Activated T-cell treated with anti-CD3 and anti-CD28 coated beads, Interleukin-2, amount 50 U/mL, for 72 hours (primary cell): ENCODE measurements at regions not wholly inside any gene's neighbourhood (a gene's known extent, or its start where the extent isn't known, plus 50 kb on each side); places are given as distances from the start of the nearest gene placed in this dataset.

Source experiments
- ATAC-seq, 2 donors: fragments of 150-1000 bp; cut with Tn5 transposase; replicated peaks in 1 of 2; 2 replicates each; pipeline ENCODE4 v1.10.0; 2021; ENCODE audit warnings: moderate library complexity in 2 of 2, mild to moderate bottlenecking in 1 of 2
- DNase-seq, 2 donors: peaks; one replicate each; pipeline ENCODE4 v3.0.0; 2021 to 2022; ENCODE audit warnings: mixed read lengths in 1 of 2
- H3K27ac Mint-ChIP-seq: one replicate; pipeline ENCODE4 v1.8.0; 2022; ENCODE audit warnings: mild to moderate bottlenecking, moderate library complexity, mixed read lengths
- H3K27me3 Mint-ChIP-seq: one replicate; pipeline ENCODE4 v1.8.0; 2022; ENCODE audit warnings: low read depth, mixed read lengths
- H3K36me3 Mint-ChIP-seq, 2 donors: one replicate each; pipeline ENCODE4 v1.8.0; 2022; ENCODE audit warnings: mixed read lengths in 2 of 2, mild to moderate bottlenecking in 1 of 2; ENCODE audit not compliant: insufficient read depth in 2 of 2
- H3K4me1 Mint-ChIP-seq: one replicate; pipeline ENCODE4 v1.8.0; 2022; ENCODE audit warnings: low read depth, mixed read lengths
- H3K4me3 Mint-ChIP-seq, 2 donors: one replicate each; pipeline ENCODE4 v1.8.0; 2022; ENCODE audit warnings: mild to moderate bottlenecking in 2 of 2, mixed read lengths in 2 of 2, moderate library complexity in 2 of 2
- H3K9me3 Mint-ChIP-seq, 2 donors: one replicate each; pipeline ENCODE4 v1.8.0; 2022; ENCODE audit warnings: mixed read lengths in 2 of 2

DNA sequence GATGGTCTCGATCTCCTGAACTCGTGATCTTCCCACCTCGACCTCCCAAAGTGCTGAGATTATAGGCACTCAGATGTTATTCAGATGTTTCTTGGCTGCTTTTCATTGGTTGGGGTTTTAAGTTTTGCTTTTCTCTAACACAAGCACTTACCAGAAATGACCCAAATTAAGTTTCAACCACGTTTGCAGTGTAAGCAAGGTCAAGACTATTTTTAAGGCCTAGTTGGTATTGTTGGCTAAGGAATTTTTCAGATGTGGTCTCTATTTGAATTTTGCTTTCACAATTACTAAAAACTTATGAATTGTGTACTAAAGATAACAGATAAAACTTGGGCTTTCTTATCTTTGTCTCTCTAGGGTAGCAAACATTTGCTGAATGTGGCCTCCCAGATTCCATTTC is 1756.9 kb upstream of the TENM3 start:
- peaks cover 0 to 2% of the 10 kb centered on the region in 2 donors for H3K9me3 Mint-ChIP-seq
- DNase-seq (no peak), ATAC-seq (peak in 1 of 2 donors; percentile 17)
- H3K4me1 Mint-ChIP-seq: no peaks in the 10 kb centered on the region
- H3K27me3 Mint-ChIP-seq: no peaks in the 10 kb centered on the region
- H3K27ac Mint-ChIP-seq: peak overlapping the region; percentile 60
- no peak overlapping the region for H3K4me3 Mint-ChIP-seq
- H3K36me3 Mint-ChIP-seq: no peaks in the 10 kb centered on the region

DNA sequence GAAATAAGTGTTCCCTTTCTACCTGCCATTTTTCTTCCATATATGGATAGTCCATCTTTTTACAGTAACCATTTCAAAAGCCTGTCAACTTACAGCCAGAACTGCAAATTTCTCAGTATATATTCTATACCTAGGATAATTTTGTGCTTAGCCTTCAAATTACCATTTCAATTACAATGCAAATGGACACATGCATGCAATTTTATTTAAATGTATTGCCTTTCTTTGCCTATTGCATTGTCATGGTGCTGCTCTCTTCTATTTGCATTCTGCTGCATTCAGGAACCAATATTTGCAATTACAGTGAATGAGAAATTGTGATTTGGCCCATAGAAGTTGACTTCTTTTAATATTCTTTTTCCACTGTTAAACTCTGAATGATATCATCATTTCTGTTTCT is 1753.4 kb upstream of the TENM3 start:
- no peaks in the 10 kb centered on the region for H3K4me1 Mint-ChIP-seq
- DNase-seq (no peak), ATAC-seq (no peak)
- H3K4me3 Mint-ChIP-seq: no peak overlapping the region
- H3K27ac Mint-ChIP-seq: no peak overlapping the region
- H3K36me3 Mint-ChIP-seq: no peaks in the 10 kb centered on the region
- H3K27me3 Mint-ChIP-seq: no peaks in the 10 kb centered on the region
- H3K9me3 Mint-ChIP-seq: peaks cover 2 to 4% of the 10 kb centered on the region in 2 donors

- no peak for ATAC-seq
- Mint-ChIP-seq H3K27ac (no peak overlapping the region), H3K4me3 (no peak overlapping the region), H3K4me1 (no peaks in the 10 kb centered on the region), H3K27me3 (no peaks in the 10 kb centered on the region), H3K36me3 (no peaks in the 10 kb centered on the region), H3K9me3 (peaks cover 2 to 4% of the 10 kb centered on the region in 2 donors)
- no peak for DNase-seq
Observed at GRCh38 chr4:180491210-180491609, 1752.0 kb upstream of the TENM3 start.

GRCh38 chr4:180493299-180493698 is 1749.9 kb upstream of the TENM3 start:
- Mint-ChIP-seq H3K36me3 (no peaks in the 10 kb centered on the region), H3K27ac (no peak overlapping the region), H3K27me3 (no peaks in the 10 kb centered on the region), H3K4me1 (no peaks in the 10 kb centered on the region), H3K4me3 (no peak overlapping the region), H3K9me3 (peaks cover 6 to 8% of the 10 kb centered on the region in 2 donors)
- DNase-seq: no peak
- no peak for ATAC-seq

GRCh38 chr4:180500154-180500553 is 1743.0 kb upstream of the TENM3 start:
- H3K4me3 Mint-ChIP-seq: no peak overlapping the region
- H3K4me1 Mint-ChIP-seq: no peaks in the 10 kb centered on the region
- H3K27ac Mint-ChIP-seq: no peak overlapping the region
- no peaks in the 10 kb centered on the region for H3K27me3 Mint-ChIP-seq
- peaks cover 7% of the 10 kb centered on the region in 2 donors for H3K9me3 Mint-ChIP-seq
- no peaks in the 10 kb centered on the region for H3K36me3 Mint-ChIP-seq
- no peak for ATAC-seq
- DNase-seq: no peak

DNA sequence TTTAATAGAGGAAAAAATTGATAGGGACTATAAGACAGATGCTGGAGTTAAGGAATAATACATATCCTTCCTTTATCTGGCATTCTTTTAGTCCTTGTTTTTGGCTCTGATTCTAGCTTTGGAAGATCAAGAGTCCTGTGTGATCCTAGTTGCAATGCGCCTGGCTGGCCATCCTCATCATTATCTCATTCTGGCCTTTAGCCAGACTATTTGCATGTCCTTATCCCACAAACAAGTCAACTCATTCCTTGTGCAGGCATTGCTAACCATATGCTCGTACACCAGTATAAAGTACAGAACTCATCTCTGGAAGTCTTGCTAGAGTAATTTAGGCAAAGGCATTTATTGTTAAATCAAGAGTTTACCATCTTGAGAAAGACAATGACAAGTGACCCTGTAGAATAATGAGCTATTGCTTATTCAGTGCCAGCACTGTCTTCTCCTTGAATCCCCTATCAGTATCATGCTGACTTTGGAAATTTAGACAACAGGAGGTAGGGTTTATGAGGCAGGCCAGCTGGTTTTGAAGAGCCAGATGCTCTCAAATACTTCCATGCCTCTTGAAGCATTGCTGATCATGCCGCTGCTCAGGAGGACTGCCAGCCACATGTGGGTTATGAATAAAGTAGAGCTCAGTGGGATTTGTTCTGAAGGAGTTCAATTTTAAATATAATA is 1730.3 kb upstream of the TENM3 start:
- DNase-seq (no peak), ATAC-seq (no peak)
- Mint-ChIP-seq H3K9me3 (peaks cover 3 to 4% of the 10 kb centered on the region in 2 donors), H3K4me3 (no peak overlapping the region), H3K27ac (no peak overlapping the region), H3K27me3 (no peaks in the 10 kb centered on the region), H3K36me3 (no peaks in the 10 kb centered on the region), H3K4me1 (no peaks in the 10 kb centered on the region)

DNA sequence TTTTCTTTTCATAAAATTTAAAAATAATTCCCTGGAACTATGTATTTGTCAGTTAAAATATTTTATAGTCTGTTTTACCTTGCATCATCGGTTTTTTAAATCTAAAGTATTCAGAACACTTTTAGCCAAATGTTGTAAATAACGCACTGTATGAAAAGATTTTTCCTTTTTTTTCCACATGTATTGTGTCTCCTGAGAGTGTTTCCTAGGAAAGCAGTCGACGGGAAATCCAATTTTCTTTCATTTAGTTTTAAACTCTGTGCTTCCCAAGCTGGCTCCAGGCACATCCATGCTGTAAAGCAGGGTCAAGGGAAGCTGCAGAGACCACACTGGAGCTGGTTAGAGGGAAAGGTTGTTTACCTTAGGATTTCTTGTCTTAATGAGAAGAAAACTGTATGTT is 1724.3 kb upstream of the TENM3 start:
- Mint-ChIP-seq H3K36me3 (no peaks in the 10 kb centered on the region), H3K9me3 (peaks cover 0 to 4% of the 10 kb centered on the region in 2 donors)

GRCh38 chr4:180521181-180521580 is 1722.0 kb upstream of the TENM3 start:
- Mint-ChIP-seq H3K9me3 (peaks cover 0 to 2% of the 10 kb centered on the region in 2 donors), H3K27me3 (no peaks in the 10 kb centered on the region), H3K27ac (no peak overlapping the region), H3K36me3 (no peaks in the 10 kb centered on the region), H3K4me1 (no peaks in the 10 kb centered on the region), H3K4me3 (no peak overlapping the region)
- ATAC-seq: no peak
- no peak for DNase-seq

More for the DNA sequence above, 1724.3 kb upstream of the TENM3 start:
- DNase-seq (no peak), ATAC-seq (no peak)
- no peak overlapping the region for H3K27ac Mint-ChIP-seq
- no peaks in the 10 kb centered on the region for H3K4me1 Mint-ChIP-seq
- no peaks in the 10 kb centered on the region for H3K27me3 Mint-ChIP-seq
- H3K4me3 Mint-ChIP-seq: no peak overlapping the region

GRCh38 chr4:180525523-180526077 is 1717.6 kb upstream of the TENM3 start:
- Mint-ChIP-seq H3K9me3 (peaks cover 1 to 2% of the 10 kb centered on the region in 2 donors), H3K4me1 (no peaks in the 10 kb centered on the region), H3K36me3 (no peaks in the 10 kb centered on the region), H3K4me3 (no peak overlapping the region), H3K27ac (no peak overlapping the region), H3K27me3 (no peaks in the 10 kb centered on the region)
- DNase-seq: no peak
- ATAC-seq: no peak

GRCh38 chr4:180528003-180528402 is 1715.2 kb upstream of the TENM3 start:
- no peak for DNase-seq
- Mint-ChIP-seq H3K4me1 (no peaks in the 10 kb centered on the region), H3K27me3 (no peaks in the 10 kb centered on the region), H3K36me3 (peaks cover 0 to 1% of the 10 kb centered on the region in 2 donors), H3K27ac (no peak overlapping the region), H3K9me3 (peaks cover 3 to 7% of the 10 kb centered on the region in 2 donors), H3K4me3 (no peak overlapping the region)
- no peak for ATAC-seq

DNA sequence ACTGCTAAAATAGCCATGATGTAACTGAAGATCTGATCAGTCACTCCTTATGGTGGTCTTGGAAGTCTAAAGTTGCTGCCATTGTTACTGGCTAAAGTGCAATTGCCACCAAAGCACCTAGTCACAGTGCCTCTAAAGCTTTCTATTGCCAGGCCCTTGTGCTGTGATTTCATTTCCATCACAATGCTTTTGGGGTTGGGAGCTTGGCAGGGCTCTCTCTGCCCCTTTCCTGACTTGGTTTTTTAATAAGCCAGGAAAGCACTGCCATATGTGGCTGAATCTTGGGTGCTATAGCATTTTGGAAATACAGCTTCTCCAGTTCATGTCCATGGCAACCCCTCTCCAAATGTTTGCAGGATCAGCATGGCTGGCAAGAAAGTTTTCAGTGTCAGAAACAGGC is 1712.4 kb upstream of the TENM3 start:
- no peaks in the 10 kb centered on the region for H3K4me1 Mint-ChIP-seq
- ATAC-seq (no peak), DNase-seq (no peak)
- no peaks in the 10 kb centered on the region for H3K27me3 Mint-ChIP-seq
- H3K27ac Mint-ChIP-seq: no peak overlapping the region
- H3K4me3 Mint-ChIP-seq: no peak overlapping the region
- peaks cover 2 to 8% of the 10 kb centered on the region in 2 donors for H3K9me3 Mint-ChIP-seq
- peaks cover 0 to 4% of the 10 kb centered on the region in 2 donors for H3K36me3 Mint-ChIP-seq

DNA sequence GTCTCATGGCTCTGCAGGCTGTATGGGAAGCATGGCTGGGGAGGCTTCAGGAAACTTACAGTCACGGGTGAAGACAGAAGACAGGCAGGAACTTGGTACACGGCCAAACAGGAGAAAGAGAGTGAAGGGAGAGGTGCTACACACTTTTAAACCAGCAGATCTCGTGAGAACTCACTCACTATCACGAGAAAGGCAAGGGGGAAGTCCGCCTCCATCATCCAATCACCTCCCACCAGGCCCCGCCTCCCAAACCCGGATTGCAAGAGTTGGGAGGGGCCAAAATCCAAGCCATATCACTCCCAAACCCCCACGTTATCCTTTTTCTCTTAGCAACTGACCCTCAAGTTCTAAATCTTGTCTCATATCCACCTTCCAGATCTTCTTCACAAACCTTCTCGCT is 1710.5 kb upstream of the TENM3 start:
- H3K4me1 Mint-ChIP-seq: no peaks in the 10 kb centered on the region
- peaks cover 4 to 8% of the 10 kb centered on the region in 2 donors for H3K9me3 Mint-ChIP-seq
- H3K4me3 Mint-ChIP-seq: no peak overlapping the region
- H3K27ac Mint-ChIP-seq: no peak overlapping the region
- no peaks in the 10 kb centered on the region for H3K27me3 Mint-ChIP-seq
- H3K36me3 Mint-ChIP-seq: peaks cover 0 to 4% of the 10 kb centered on the region in 2 donors
- ATAC-seq (no peak), DNase-seq (no peak)

DNA sequence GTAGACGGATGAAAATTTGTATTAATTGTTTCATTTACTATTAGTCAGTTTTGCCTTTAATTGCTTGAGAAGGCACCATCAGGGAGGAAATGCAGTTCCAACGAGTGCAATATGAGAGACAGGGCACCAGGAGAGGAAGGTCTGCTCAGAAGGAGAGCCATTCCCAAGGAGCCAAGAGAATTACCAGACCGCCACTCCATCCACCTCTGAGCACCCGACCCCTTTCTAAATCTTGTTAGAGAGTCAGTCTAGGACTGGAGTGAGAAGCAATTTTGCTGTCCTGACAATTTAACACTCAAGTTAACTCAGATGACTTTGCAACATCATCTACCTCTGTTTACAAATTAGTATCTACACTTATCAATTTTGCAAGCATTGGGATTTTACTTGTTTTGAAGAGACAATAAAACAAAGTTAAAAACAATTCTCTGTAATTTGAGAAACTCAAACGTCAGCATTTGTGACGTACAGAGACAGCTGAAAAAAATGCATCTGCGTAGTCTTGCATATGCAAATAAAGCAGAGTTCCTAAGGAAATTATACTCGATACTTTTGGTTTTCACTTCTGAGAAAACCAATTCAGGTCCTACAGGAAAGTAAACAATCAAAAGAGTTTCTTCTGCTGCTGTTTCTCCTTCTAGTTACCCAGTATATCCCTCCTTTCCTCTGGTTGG is 1704.7 kb upstream of the TENM3 start:
- no peaks in the 10 kb centered on the region for H3K4me1 Mint-ChIP-seq
- H3K36me3 Mint-ChIP-seq: peaks cover 0 to 2% of the 10 kb centered on the region in 2 donors
- DNase-seq (no peak), ATAC-seq (no peak)
- H3K27ac Mint-ChIP-seq: no peak overlapping the region
- H3K9me3 Mint-ChIP-seq: peaks cover 0 to 2% of the 10 kb centered on the region in 2 donors
- H3K27me3 Mint-ChIP-seq: no peaks in the 10 kb centered on the region
- H3K4me3 Mint-ChIP-seq: no peak overlapping the region
